ENCODE measurements at regions not wholly inside any gene's neighbourhood (a gene's known extent, or its start where the extent isn't known, plus 50 kb on each side); places are given as distances from the start of the nearest gene placed in this dataset.

DNA sequence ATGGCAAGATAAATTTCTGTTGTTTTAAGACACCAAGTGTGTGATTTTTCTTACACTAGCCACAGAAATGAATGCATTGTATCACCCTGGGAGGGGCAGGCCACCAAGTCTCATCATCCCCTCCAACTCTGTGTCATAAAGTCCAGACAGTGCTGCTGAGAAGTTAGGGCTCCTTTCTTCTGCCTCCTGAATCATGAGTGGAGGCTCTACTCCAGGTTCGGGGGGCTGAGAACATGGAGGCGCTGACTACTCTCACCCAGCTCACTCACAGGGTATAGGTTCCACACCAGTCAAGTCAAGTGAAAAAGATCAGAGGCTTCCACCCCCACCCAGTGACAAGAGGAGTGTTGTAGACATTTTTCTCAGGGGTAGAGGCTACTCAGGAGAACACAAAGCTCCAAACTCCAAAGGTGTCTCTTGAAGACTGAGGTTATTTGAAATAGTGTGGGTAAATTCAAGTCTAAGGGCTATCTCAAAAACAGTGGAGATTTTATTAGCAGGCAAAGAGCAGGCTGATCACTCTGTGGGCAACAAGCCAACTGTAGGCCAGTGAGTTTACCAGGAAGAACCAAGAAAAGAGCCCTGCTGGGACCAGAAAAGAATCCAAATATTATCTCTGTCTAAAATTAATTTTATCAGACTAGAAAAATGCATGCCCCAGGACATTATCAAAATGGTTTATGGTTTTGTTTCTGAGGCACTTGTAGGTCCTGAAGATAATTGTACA lies 118.6 kb upstream of the RET start:
- no peak for ATAC-seq (replicated peaks in 6 of 8)
- in situ Hi-C loops (cut with MboI; ENCODE audit: low pct_unique_long_range_greater_than_20kb in 2 of 9, low sequenced_read_pairs in 9 of 9, unreplicated experiment in 9 of 9) = no loop called here
- WGBS, 10 experiments = 50 to 100% (median 100%) methylated on average over 1 of the region's 2 CpGs; no CpG with 5 or more reads in 7 of the 10 experiments

DNA sequence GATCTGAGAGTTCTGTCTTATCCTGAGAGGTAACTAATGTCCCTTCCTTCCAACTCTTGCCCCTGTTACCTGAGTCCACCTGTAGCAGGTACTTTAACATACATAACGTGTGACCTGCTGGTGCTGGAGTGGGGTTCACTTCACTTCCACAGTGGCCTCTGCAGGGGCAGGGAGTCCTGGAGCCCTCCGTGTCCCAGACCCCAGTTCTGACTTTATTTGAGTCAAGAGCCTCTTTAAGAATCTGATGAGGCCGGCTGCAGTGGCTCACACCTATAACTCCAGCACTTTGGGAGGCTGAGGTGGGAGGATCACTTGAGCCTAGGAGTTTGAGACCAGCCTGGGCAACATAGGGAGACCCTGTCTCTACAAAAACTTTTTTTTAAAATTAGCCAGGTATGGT lies 117.0 kb upstream of the RET start:
- ATAC-seq (replicated peaks in 6 of 8) = no peak
- WGBS, 10 experiments = 33 to 100% (median 69%) methylated on average over 1 to 3 of the region's 3 CpGs; no CpG with 5 or more reads in 3 of the 10 experiments
- H3K4me3 ChIP-seq = no peak overlapping the region
- H3K4me1 ChIP-seq (replicated peaks in 1 of 2) = no peaks in the 10 kb centered on the region
- in situ Hi-C loops (cut with MboI; ENCODE audit: low pct_unique_long_range_greater_than_20kb in 2 of 9, low sequenced_read_pairs in 9 of 9, unreplicated experiment in 9 of 9) = no loop called here
- H3K27ac ChIP-seq = no peak overlapping the region

More for the DNA sequence above, 118.6 kb upstream of the RET start:
- Histone ChIP-seq H3K4me1 (replicated peaks in 1 of 2) (no peaks in the 10 kb centered on the region), H3K27ac (no peak overlapping the region), H3K4me3 (no peak overlapping the region)

DNA sequence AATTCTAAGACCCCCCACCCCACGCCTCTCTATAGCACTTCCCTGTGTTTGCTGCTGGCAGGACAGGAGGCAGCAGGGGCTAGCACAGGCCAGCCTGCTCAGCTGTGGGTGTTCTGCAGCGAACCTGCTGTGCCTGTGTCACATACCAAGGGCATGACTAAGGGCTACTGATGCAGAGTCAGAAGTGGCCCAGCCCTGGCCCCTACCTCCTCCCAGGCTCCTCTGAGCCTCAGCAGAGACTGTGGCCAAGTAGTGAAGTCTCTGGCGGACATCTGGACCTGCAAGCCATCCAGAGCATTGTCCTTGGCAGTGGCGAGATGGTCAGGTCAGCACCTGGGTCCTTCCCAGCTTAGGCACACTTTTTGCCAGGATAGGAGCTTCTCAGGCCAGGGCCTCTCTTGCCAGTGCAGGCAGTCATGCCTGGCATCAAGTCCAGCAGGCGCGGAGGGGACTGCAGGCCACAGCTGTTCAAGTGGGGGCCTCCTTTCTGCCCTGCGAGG lies 116.3 kb upstream of the RET start:
- H3K4me1 ChIP-seq (replicated peaks in 1 of 2) = no peaks in the 10 kb centered on the region
- H3K4me3 ChIP-seq = no peak overlapping the region
- ATAC-seq (replicated peaks in 6 of 8) = peak in 5 of 8 experiments; percentile 19 to 98 (median 54)
- no peak overlapping the region for H3K27ac ChIP-seq
- WGBS, 10 experiments = 48 to 80% (median 63%) methylated on average over 1 to 5 of the region's 7 CpGs; no CpG with 5 or more reads in 6 of the 10 experiments
- in situ Hi-C loops (cut with MboI; ENCODE audit: low pct_unique_long_range_greater_than_20kb in 2 of 9, low sequenced_read_pairs in 9 of 9, unreplicated experiment in 9 of 9) = no loop called here

DNA sequence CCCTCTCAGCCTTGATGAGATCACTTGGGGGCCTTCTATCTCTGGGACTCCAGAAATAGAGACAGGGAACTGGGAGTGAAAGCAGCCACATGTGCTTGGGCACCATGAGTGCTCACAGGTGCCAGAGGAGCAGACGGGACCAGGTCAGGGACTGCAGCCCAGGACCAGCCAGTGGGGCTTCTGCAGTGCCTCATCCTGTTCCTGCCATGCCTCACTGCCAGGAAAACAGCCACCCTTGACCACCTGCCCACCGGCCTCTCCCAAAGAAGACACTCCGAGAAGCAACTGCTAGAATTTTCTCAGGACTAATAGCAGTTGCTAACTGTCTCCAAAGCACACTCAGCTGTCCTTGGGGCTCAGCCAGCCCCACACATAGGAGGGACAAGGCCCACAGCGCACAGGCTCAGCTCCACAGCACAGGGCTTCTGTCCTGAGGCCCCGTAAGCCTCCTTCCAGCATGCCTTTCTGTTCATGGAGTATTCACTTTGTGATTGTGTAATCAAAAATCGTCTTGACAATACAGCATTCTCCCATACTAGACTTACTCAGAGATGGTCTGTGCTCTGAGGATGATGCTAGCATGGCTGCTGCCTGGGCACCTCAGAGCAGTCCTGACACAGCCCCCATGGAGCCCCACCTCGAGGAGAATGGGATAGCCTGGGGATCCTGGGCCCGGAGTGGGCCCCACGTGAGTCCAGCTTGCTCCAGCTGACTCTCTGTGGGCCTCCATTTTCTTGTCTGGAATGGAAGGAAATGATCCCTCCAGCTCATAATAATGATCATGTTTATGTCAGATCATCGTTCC lies 115.7 kb upstream of the RET start:
- ATAC-seq (replicated peaks in 6 of 8) = peak in 1 of 8 experiments; percentile 4
- 50 to 82% (median 81%) methylated on average over 1 to 7 of the region's 10 CpGs; no CpG with 5 or more reads in 5 of the 10 experiments for WGBS, 10 experiments

DNA sequence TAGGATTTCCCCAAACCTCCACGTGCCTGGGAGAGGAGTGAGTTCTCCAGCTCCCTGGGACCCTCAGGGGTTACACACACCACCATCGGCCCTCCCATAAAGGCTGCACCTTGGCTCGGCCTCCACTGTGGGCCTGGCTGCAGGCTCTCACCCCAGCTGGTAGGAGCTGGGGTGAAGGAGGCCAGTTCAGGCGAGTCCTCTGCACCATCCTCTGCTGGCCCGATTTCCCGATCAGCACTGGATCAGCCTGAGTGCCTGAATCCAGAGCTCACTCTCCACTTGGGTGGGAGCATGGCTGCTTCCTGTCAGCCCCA lies 115.1 kb upstream of the RET start:
- no peak for ATAC-seq (replicated peaks in 6 of 8)
- Histone ChIP-seq H3K4me3 (no peak overlapping the region), H3K4me1 (replicated peaks in 1 of 2) (no peaks in the 10 kb centered on the region), H3K27ac (no peak overlapping the region)
- 75 to 100% methylated on average over 1 to 2 of the region's 6 CpGs; no CpG with 5 or more reads in 8 of the 10 experiments for WGBS, 10 experiments
- in situ Hi-C loops (cut with MboI; ENCODE audit: low pct_unique_long_range_greater_than_20kb in 2 of 9, low sequenced_read_pairs in 9 of 9, unreplicated experiment in 9 of 9) = no loop called here

More for the DNA sequence above, 115.7 kb upstream of the RET start:
- H3K4me3 ChIP-seq = no peak overlapping the region
- no peaks in the 10 kb centered on the region for H3K4me1 ChIP-seq (replicated peaks in 1 of 2)
- H3K27ac ChIP-seq = no peak overlapping the region
- in situ Hi-C loops (cut with MboI; ENCODE audit: low pct_unique_long_range_greater_than_20kb in 2 of 9, low sequenced_read_pairs in 9 of 9, unreplicated experiment in 9 of 9) = no loop called here

DNA sequence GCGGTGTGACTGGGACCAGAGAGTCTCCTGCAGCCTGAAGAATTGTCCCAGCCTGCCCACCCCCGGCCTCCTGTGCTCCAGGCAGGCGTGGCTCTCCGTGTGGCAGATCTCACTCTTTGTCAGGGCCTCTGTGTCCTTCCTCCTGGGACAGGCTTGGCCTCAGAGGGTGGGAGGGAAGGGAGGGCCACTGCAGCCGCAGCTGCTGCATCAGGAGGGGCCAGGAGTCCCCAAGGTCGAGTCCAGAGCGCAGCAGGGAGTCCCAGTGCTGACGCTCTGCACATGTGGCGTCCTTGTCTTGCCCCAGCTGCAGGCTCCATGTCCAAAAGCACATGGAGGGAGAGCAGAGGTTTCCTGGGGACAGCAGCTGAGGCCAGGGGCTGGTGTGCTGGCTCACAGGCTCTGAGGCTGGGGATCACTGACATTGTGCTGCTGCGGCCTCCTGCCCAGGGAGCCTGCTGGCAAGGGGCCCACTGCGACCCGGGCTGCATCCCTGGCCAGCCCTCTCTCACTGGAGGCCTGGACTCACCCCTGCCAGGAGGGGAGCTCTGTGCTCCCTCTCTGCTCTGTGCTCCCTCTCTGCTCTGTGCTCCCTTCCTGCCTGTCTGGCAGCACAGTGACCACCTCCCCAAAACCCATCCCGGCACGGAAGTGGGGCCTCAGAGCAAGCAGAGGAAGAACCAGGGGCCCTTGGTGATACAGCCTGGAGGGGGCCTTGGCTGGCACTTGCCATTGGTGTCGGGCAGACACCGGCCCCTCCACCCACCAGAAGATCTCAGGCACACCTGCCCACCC lies 114.6 kb upstream of the RET start:
- H3K4me3 ChIP-seq = no peak overlapping the region
- WGBS, 10 experiments = 0 to 100% (median 50%) methylated on average over 1 to 3 of the region's 16 CpGs; no CpG with 5 or more reads in 4 of the 10 experiments
- in situ Hi-C loops (cut with MboI; ENCODE audit: low pct_unique_long_range_greater_than_20kb in 2 of 9, low sequenced_read_pairs in 9 of 9, unreplicated experiment in 9 of 9) = no loop called here
- ATAC-seq (replicated peaks in 6 of 8) = peak in 1 of 8 experiments; percentile 11
- H3K27ac ChIP-seq = no peak overlapping the region
- no peaks in the 10 kb centered on the region for H3K4me1 ChIP-seq (replicated peaks in 1 of 2)

DNA sequence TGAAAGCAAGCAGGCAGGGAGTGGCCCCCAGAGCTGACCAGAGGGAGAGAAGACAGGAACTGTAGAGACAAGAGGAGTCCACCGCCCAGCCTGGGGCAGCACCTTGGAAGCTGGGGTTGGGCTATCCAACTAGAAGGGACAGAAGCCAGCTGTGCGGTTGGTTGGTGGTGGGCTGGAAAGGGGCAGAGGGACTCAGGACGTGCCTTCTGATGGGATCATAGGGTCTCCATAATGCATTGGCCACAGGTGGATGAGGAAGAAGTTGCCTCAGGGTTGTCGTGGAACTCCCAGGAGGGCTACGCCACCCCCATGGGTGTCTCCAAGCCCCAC lies 114.0 kb upstream of the RET start:
- 100% methylated on average over 1 to 2 of the region's 5 CpGs; no CpG with 5 or more reads in 3 of the 10 experiments for WGBS, 10 experiments
- H3K27ac ChIP-seq = no peak overlapping the region

DNA sequence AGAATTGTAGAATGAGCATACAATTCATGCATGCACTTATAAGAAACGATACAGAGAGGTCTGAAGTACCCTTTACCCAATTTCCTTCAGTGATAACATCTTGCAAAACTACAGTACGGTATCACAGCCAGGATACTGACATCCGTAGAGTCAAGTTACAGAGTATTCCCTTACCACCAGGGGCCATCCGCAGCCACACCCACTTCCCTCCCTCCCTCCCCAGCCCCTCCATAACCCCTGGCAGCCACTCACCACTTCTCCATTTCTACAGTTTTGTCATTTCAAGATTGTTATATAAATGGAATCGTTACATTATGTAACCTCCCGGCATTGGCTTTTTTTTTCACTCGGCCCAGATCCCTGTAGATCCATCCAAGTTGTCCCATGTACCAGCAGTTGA lies 113.6 kb upstream of the RET start:
- H3K4me1 ChIP-seq (replicated peaks in 1 of 2) = no peaks in the 10 kb centered on the region
- in situ Hi-C loops (cut with MboI; ENCODE audit: low pct_unique_long_range_greater_than_20kb in 2 of 9, low sequenced_read_pairs in 9 of 9, unreplicated experiment in 9 of 9) = no loop called here
- H3K27ac ChIP-seq = no peak overlapping the region
- 0 to 100% (median 56%) methylated on average over 1 to 5 of the region's 7 CpGs; no CpG with 5 or more reads in 2 of the 10 experiments for WGBS, 10 experiments
- no peak overlapping the region for H3K4me3 ChIP-seq
- no peak for ATAC-seq (replicated peaks in 6 of 8)

More for the DNA sequence above, 114.0 kb upstream of the RET start:
- Histone ChIP-seq H3K4me1 (replicated peaks in 1 of 2) (no peaks in the 10 kb centered on the region), H3K4me3 (no peak overlapping the region)
- no peak for ATAC-seq (replicated peaks in 6 of 8)
- in situ Hi-C loops (cut with MboI; ENCODE audit: low pct_unique_long_range_greater_than_20kb in 2 of 9, low sequenced_read_pairs in 9 of 9, unreplicated experiment in 9 of 9) = no loop called here

DNA sequence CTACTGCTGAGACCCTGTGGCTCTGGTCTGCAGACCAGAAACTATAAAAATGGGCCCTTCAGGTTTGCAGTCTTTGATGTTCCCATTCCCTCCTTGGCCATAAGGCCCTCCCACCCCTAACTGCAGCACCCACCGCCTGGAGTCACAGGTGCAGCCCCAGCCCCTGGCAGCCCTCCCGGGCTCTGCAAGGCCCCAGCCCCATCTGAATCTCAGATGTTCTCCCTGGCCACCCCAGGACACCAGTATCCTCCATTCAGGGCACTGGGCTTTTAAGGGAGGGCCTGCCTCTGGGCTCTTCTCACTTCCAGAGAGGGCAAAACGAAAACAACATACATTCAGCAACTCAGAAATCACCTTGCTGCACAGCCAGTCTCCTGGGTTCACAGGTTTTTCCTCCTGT lies 107.7 kb upstream of the RET start:
- Histone ChIP-seq H3K27ac (peak overlapping the region in 1 of 2 donors; percentile 30), H3K4me3 (no peak overlapping the region), H3K4me1 (replicated peaks in 1 of 2) (peaks cover 0 to 16% of the 10 kb centered on the region in 2 donors)
- in situ Hi-C loops (cut with MboI; ENCODE audit: low pct_unique_long_range_greater_than_20kb in 2 of 9, low sequenced_read_pairs in 9 of 9, unreplicated experiment in 9 of 9) = no loop called here
- no CpG with 5 or more reads among the region's 3 CpGs for WGBS, 10 experiments
- ATAC-seq (replicated peaks in 6 of 8) = no peak

DNA sequence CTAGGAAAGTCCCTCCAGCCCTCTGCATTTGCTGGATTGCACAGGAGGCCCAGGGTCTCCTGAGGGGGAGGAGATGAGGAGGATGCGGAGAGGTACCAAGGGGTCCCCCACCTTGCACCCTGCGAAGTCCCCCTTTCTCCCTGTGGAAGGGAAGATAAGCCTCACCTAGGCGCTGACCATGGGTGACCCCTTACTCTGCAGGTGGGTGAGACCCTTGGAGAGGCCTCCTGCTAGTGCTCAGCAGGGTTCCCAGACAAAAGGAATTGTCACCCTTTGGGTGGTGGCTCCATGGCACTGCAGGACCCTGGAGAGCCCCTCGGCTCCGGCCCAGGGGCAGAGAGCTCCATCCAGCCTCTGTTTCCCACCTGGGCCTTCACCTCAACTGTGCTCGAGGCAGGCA lies 107.0 kb upstream of the RET start:
- WGBS, 10 experiments = 40% methylated on average over 2 of the region's 6 CpGs; no CpG with 5 or more reads in 9 of the 10 experiments
- Histone ChIP-seq H3K4me1 (replicated peaks in 1 of 2) (peaks cover 0 to 24% of the 10 kb centered on the region in 2 donors), H3K4me3 (no peak overlapping the region), H3K27ac (no peak overlapping the region)
- in situ Hi-C loops (cut with MboI; ENCODE audit: low pct_unique_long_range_greater_than_20kb in 2 of 9, low sequenced_read_pairs in 9 of 9, unreplicated experiment in 9 of 9) = no loop called here
- no peak for ATAC-seq (replicated peaks in 6 of 8)

DNA sequence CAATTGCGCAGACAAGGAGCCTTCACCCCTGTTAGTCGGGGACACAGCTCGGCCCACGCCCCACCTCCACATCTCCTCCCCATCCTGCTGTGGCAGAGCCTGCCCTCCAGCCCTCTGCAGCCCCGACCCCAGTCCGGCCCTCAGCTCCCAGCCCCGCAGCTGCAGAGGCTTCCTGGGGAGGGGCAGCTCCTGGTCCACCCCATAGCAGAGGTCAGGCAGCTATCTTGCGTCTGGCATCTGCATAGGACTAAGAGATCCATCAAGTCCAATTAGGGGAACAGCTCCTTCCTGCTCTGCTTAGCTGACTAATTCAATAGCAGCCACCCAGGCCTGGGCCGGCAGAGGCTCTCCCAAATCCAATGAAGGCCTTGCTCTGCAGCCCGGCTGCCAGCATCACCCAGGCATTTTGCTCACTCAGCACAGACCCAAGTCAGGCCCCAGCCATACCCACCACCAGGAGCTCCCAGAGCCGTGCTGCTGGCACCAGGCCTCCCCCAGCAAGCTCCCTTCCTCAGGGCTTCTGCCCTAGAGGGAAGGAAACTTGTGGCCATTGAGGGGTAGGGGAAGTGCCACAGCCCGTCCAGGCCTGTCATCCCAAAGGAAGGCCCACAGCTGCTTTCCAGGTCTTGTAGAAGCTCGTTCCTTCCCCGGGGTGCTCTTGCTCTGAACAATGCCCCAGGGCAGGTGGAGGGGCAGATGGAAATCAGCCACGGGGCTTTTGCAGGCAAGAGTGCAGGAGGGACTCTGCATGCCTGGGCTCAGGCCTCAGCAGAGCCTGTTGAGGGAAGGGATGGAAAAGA lies 106.2 kb upstream of the RET start:
- peak in 3 of 8 experiments; percentile 40 to 56 (median 43) for ATAC-seq (replicated peaks in 6 of 8)
- H3K4me1 ChIP-seq (replicated peaks in 1 of 2) = peaks cover 0 to 31% of the 10 kb centered on the region in 2 donors
- H3K4me3 ChIP-seq = no peak overlapping the region
- in situ Hi-C loops (cut with MboI; ENCODE audit: low pct_unique_long_range_greater_than_20kb in 2 of 9, low sequenced_read_pairs in 9 of 9, unreplicated experiment in 9 of 9) = no loop called here
- 60 to 77% (median 67%) methylated on average over 2 to 4 of the region's 15 CpGs; no CpG with 5 or more reads in 7 of the 10 experiments for WGBS, 10 experiments
- no peak overlapping the region for H3K27ac ChIP-seq

DNA sequence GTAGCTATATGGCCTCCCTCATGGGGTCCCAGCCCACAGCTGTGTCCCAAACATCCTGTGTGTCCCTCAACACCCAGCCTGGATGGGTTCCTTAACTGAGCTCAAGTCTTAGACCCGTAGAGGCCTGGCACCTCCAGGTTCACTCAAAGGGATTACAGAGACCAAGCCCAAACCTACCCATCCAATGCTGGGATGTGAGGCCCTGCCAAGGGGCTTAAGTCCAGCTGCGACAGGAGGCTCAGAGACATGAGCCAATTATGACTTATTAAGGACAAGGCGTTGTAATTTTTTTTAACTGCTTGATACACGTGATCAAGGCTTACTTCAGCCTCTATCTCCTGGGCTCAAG lies 105.6 kb upstream of the RET start:
- H3K27ac ChIP-seq = no peak overlapping the region

More for the DNA sequence above, 105.6 kb upstream of the RET start:
- no peak for ATAC-seq (replicated peaks in 6 of 8)
- in situ Hi-C loops (cut with MboI; ENCODE audit: low pct_unique_long_range_greater_than_20kb in 2 of 9, low sequenced_read_pairs in 9 of 9, unreplicated experiment in 9 of 9) = no loop called here
- 23 to 100% (median 67%) methylated on average over 1 to 4 of the region's 4 CpGs; no CpG with 5 or more reads in 4 of the 10 experiments for WGBS, 10 experiments
- Histone ChIP-seq H3K4me1 (replicated peaks in 1 of 2) (peaks cover 0 to 36% of the 10 kb centered on the region in 2 donors), H3K4me3 (no peak overlapping the region)
